Erythroblast (primary cell): ENCODE measurements at regions not wholly inside any gene's neighbourhood (a gene's known extent, or its start where the extent isn't known, plus 50 kb on each side); places are given as distances from the start of the nearest gene placed in this dataset.

Experiments
- GATA1 ChIP-seq: IDR thresholded peaks from 2 replicates; pipeline ENCODE4 v1.6.1; 2011; ENCODE audit warnings: low read depth, mild to moderate bottlenecking, control low read depth, low read length, moderate library complexity
- POLR2A ChIP-seq: IDR thresholded peaks from 2 replicates; pipeline ENCODE4 v1.6.1; 2011; ENCODE audit warnings: mild to moderate bottlenecking, low read length

GRCh38 chr5:67957374-67957773, 258.2 kb upstream of the PIK3R1 start:
- TF ChIP-seq POLR2A (no peak), GATA1 (no peak)
